ENCODE measurements at regions not wholly inside any gene's neighbourhood (a gene's known extent, or its start where the extent isn't known, plus 50 kb on each side); places are given as distances from the start of the nearest gene placed in this dataset.

- Mint-ChIP-seq H3K4me1 (ENCODE audit: low read depth) (no peaks in the 10 kb centered on the region), H3K27ac (no peak overlapping the region), H3K36me3 (ENCODE audit: insufficient read depth in 2 of 2) (no peaks in the 10 kb centered on the region), H3K4me3 (no peak overlapping the region), H3K9me3 (no peaks in the 10 kb centered on the region), H3K27me3 (ENCODE audit: low read depth) (no peaks in the 10 kb centered on the region)
- DNase-seq: no peak
- ATAC-seq (replicated peaks in 1 of 2): no peak
These were observed 116.6 kb upstream of the BOD1 start for GRCh38 chr5:173733021-173733420.

- Mint-ChIP-seq H3K4me3 (no peak overlapping the region), H3K27me3 (ENCODE audit: low read depth) (no peaks in the 10 kb centered on the region), H3K4me1 (ENCODE audit: low read depth) (no peaks in the 10 kb centered on the region), H3K36me3 (ENCODE audit: insufficient read depth in 2 of 2) (no peaks in the 10 kb centered on the region), H3K9me3 (no peaks in the 10 kb centered on the region), H3K27ac (no peak overlapping the region)
- ATAC-seq (replicated peaks in 1 of 2) (no peak), DNase-seq (no peak)
These were observed 117.0 kb upstream of the BOD1 start for GRCh38 chr5:173733425-173733824.

GRCh38 chr5:173733831-173734501, 117.5 kb upstream of the BOD1 start:
- ATAC-seq (replicated peaks in 1 of 2) (no peak), DNase-seq (no peak)
- Mint-ChIP-seq H3K4me3 (no peak overlapping the region), H3K36me3 (ENCODE audit: insufficient read depth in 2 of 2) (no peaks in the 10 kb centered on the region), H3K9me3 (no peaks in the 10 kb centered on the region), H3K27ac (no peak overlapping the region), H3K27me3 (ENCODE audit: low read depth) (no peaks in the 10 kb centered on the region), H3K4me1 (ENCODE audit: low read depth) (no peaks in the 10 kb centered on the region)

GRCh38 chr5:173734716-173735115, 118.3 kb upstream of the BOD1 start:
- Mint-ChIP-seq H3K4me3 (no peak overlapping the region), H3K27ac (no peak overlapping the region), H3K36me3 (ENCODE audit: insufficient read depth in 2 of 2) (no peaks in the 10 kb centered on the region), H3K9me3 (no peaks in the 10 kb centered on the region), H3K4me1 (ENCODE audit: low read depth) (no peaks in the 10 kb centered on the region), H3K27me3 (ENCODE audit: low read depth) (no peaks in the 10 kb centered on the region)
- no peak for DNase-seq
- ATAC-seq (replicated peaks in 1 of 2): no peak

DNA sequence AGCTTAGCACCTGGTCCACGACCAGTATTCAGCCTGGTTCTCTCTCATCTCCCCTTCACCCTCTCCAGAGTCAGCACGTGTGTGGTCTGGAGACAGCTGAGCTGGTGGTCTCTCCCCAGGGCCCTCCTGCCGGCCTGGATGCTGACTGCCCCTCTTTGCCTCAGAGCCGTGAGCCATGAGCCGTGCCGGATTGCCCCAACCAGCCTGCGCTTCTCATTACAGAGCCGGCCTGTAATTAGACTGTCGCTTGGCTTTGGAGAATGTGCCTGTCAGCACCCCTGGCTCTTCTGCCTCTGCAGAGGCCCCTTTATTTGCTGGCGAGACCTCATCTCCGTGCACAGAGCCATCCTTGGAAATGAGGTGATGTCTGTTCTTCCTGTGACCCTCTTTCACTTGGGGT, 118.7 kb upstream of the BOD1 start:
- Mint-ChIP-seq H3K27me3 (ENCODE audit: low read depth) (no peaks in the 10 kb centered on the region), H3K4me3 (no peak overlapping the region), H3K4me1 (ENCODE audit: low read depth) (no peaks in the 10 kb centered on the region), H3K36me3 (ENCODE audit: insufficient read depth in 2 of 2) (no peaks in the 10 kb centered on the region), H3K9me3 (no peaks in the 10 kb centered on the region), H3K27ac (no peak overlapping the region)
- DNase-seq (no peak), ATAC-seq (replicated peaks in 1 of 2) (no peak)

DNA sequence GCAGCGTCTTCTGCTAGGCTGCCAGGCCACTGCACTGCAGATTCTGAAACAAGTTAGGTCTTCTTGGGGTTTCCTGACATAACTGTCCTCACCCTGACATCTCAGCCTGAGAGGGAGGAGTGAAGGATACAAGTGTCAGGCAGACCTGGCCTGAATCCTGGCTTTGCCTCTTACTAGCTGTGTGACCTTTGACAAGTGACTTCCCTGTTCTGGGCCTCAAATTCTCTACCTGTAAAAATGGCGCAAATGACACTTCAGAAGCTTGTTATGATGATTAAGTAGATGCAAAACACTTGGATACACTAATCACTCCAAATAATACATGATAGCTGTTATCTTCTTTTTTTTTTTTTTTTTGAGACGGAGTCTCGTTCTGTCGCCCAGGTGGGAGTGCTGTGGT, 119.2 kb upstream of the BOD1 start:
- H3K27me3 Mint-ChIP-seq (ENCODE audit: low read depth): no peaks in the 10 kb centered on the region
- DNase-seq: no peak
- ATAC-seq (replicated peaks in 1 of 2): no peak
- no peak overlapping the region for H3K27ac Mint-ChIP-seq
- H3K4me1 Mint-ChIP-seq (ENCODE audit: low read depth): no peaks in the 10 kb centered on the region
- no peaks in the 10 kb centered on the region for H3K9me3 Mint-ChIP-seq
- no peak overlapping the region for H3K4me3 Mint-ChIP-seq
- no peaks in the 10 kb centered on the region for H3K36me3 Mint-ChIP-seq (ENCODE audit: insufficient read depth in 2 of 2)

DNA sequence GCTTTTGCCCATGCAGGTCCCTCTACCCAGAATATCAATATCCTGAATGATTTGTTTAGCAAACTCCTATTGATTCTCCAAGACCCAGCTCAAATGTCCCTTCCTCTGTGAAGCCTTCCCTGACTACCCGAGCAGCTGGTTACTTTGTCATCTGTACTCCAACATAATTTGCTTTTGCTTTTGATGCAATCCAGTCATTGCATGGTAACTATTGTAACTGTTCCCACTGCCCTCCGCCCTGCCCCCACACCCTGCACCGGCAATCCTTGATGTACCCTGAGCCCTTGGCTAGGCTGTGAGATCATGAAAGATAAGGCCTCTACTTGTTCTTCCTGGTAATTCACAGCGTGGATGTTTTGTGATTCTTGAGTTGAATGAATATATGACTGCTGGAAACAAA, 119.9 kb upstream of the BOD1 start:
- no peak for ATAC-seq (replicated peaks in 1 of 2)
- no peak for DNase-seq
- H3K36me3 Mint-ChIP-seq (ENCODE audit: insufficient read depth in 2 of 2): no peaks in the 10 kb centered on the region
- H3K4me1 Mint-ChIP-seq (ENCODE audit: low read depth): no peaks in the 10 kb centered on the region
- no peaks in the 10 kb centered on the region for H3K27me3 Mint-ChIP-seq (ENCODE audit: low read depth)
- no peak overlapping the region for H3K27ac Mint-ChIP-seq
- no peak overlapping the region for H3K4me3 Mint-ChIP-seq
- no peaks in the 10 kb centered on the region for H3K9me3 Mint-ChIP-seq

GRCh38 chr5:173736923-173737412, 120.5 kb upstream of the BOD1 start:
- H3K36me3 Mint-ChIP-seq (ENCODE audit: insufficient read depth in 2 of 2): no peaks in the 10 kb centered on the region
- no peaks in the 10 kb centered on the region for H3K4me1 Mint-ChIP-seq (ENCODE audit: low read depth)
- H3K9me3 Mint-ChIP-seq: no peaks in the 10 kb centered on the region
- no peak overlapping the region for H3K4me3 Mint-ChIP-seq
- H3K27ac Mint-ChIP-seq: no peak overlapping the region
- ATAC-seq (replicated peaks in 1 of 2) (no peak), DNase-seq (no peak)
- no peaks in the 10 kb centered on the region for H3K27me3 Mint-ChIP-seq (ENCODE audit: low read depth)

- H3K9me3 Mint-ChIP-seq: no peaks in the 10 kb centered on the region
- no peaks in the 10 kb centered on the region for H3K27me3 Mint-ChIP-seq (ENCODE audit: low read depth)
- ATAC-seq (replicated peaks in 1 of 2) (no peak), DNase-seq (no peak)
- no peak overlapping the region for H3K27ac Mint-ChIP-seq
- H3K36me3 Mint-ChIP-seq (ENCODE audit: insufficient read depth in 2 of 2): no peaks in the 10 kb centered on the region
- H3K4me1 Mint-ChIP-seq (ENCODE audit: low read depth): no peaks in the 10 kb centered on the region
- no peak overlapping the region for H3K4me3 Mint-ChIP-seq
These were observed 123.3 kb upstream of the BOD1 start for GRCh38 chr5:173739741-173740140.

DNA sequence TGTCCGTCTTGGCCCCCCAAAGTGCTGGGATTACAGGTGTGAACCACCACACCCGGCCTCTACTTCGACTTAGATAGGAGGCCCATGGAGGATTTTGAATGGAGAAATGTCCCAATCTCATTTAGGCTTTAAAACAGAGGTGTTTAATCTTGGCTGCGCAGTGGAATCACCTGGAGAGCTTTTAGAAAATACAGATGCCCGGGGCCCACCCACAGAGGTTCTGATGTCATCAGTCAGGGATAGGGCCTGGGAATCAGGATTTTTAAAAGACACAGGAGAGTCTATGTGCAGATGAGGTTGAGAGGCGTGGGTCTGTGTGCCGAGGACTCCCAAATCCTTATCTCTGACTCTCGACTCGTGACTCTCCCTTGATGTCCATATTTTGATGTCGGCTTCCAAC, 124.0 kb upstream of the BOD1 start:
- Mint-ChIP-seq H3K9me3 (no peaks in the 10 kb centered on the region), H3K27me3 (ENCODE audit: low read depth) (no peaks in the 10 kb centered on the region), H3K27ac (no peak overlapping the region), H3K4me3 (no peak overlapping the region), H3K36me3 (ENCODE audit: insufficient read depth in 2 of 2) (no peaks in the 10 kb centered on the region), H3K4me1 (ENCODE audit: low read depth) (no peaks in the 10 kb centered on the region)
- ATAC-seq (replicated peaks in 1 of 2) (no peak), DNase-seq (no peak)

DNA sequence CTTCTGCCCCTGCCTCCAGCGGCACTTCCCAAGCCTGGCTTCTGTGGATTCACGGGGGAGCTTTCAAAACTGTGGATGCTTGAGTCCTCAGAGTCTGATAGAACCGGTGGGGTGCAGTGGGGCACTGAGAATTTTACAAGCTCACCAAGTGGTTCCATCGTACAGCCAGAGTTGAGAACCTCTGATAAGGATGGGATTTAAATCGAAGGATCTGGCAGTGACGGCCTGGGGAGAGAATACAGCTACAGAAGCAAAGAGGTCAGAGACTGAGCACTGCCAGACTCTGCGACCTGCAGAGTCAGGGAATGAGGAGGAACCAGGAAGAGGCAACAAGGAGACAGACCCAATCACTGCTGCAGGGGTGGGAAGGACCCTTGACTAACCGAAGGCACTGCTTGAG, 124.6 kb upstream of the BOD1 start:
- Mint-ChIP-seq H3K9me3 (no peaks in the 10 kb centered on the region), H3K36me3 (ENCODE audit: insufficient read depth in 2 of 2) (no peaks in the 10 kb centered on the region), H3K4me3 (no peak overlapping the region), H3K27me3 (ENCODE audit: low read depth) (no peaks in the 10 kb centered on the region), H3K27ac (no peak overlapping the region), H3K4me1 (ENCODE audit: low read depth) (no peaks in the 10 kb centered on the region)
- ATAC-seq (replicated peaks in 1 of 2) (no peak), DNase-seq (no peak)

DNA sequence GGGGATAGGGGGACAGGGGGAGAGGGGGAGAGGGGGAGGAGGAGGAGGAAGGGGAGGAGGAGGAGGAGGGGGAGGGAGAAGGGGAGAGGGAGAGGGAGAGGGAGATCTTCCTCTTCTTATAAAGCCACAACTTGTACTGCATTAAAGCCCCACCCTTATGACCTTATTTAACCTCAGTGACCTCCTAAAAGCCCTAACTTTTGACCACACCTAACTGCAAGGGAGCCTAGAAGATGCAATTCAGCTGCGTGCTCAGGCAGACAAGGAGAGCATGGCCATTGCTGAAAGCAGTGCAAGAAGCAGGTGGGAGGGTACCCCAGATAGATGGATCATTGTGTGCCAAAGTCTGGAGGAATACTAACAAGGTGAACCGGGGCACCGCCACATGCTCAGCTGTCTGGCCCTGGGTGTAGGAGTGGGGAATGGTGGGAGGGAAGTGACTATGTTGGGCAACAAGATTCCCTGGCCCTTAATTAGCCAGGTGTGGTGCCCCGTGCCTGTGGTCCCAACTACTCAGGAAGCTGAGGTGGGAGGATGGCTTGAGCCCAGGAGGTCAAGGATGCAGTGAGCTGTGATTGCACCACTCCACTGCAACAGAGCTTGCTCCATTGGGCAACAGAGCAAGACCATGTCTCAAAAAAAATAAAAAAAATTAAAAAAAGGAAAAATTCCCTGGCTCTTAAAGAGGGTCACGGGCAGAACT, 125.4 kb upstream of the BOD1 start:
- Mint-ChIP-seq H3K4me1 (ENCODE audit: low read depth) (no peaks in the 10 kb centered on the region), H3K27me3 (ENCODE audit: low read depth) (no peaks in the 10 kb centered on the region), H3K4me3 (no peak overlapping the region), H3K9me3 (no peaks in the 10 kb centered on the region), H3K27ac (no peak overlapping the region), H3K36me3 (ENCODE audit: insufficient read depth in 2 of 2) (no peaks in the 10 kb centered on the region)
- DNase-seq (no peak), ATAC-seq (replicated peaks in 1 of 2) (peak in 1 of 2 donors; percentile 4)

- H3K4me3 Mint-ChIP-seq: no peak overlapping the region
- ATAC-seq (replicated peaks in 1 of 2) (peak; percentile 57 to 78), DNase-seq (peak in 1 of 2 donors; percentile 2)
- H3K9me3 Mint-ChIP-seq: no peaks in the 10 kb centered on the region
- H3K36me3 Mint-ChIP-seq (ENCODE audit: insufficient read depth in 2 of 2): no peaks in the 10 kb centered on the region
- H3K27ac Mint-ChIP-seq: no peak overlapping the region
- no peaks in the 10 kb centered on the region for H3K27me3 Mint-ChIP-seq (ENCODE audit: low read depth)
- H3K4me1 Mint-ChIP-seq (ENCODE audit: low read depth): no peaks in the 10 kb centered on the region
These were observed 126.0 kb upstream of the BOD1 start for GRCh38 chr5:173742432-173742816.

All from activated T-cell treated with anti-CD3 and anti-CD28 coated beads, Interleukin-2, amount 50 U/mL, for 72 hours (primary cell).